GM10248 (cell line): ENCODE measurements at regions not wholly inside any gene's neighbourhood (a gene's known extent, or its start where the extent isn't known, plus 50 kb on each side); places are given as distances from the start of the nearest gene placed in this dataset.

ENCODE experiments used
- CTCF ChIA-PET: fragments of 300-600 bp; sonication (Branson Sonifier 250); formaldehyde crosslinking; extraction: SDS; loops from one replicate; lab custom pipeline; 2021; ENCODE audit warnings: antibody characterized with exemption; lab: Yijun Ruan, JAX
- POLR2A ChIA-PET: fragments of 350-650 bp; sonication (Branson Sonifier 250); formaldehyde crosslinking; extraction: SDS; loops from one replicate; lab custom pipeline; 2020; ENCODE audit warnings: antibody characterized with exemption; lab: Yijun Ruan, JAX
- DNase-seq: peaks from one replicate; pipeline ENCODE4 v3.0.0; 2012; ENCODE audit errors: extremely low spot score
- CTCF ChIP-seq: IDR thresholded peaks from 2 replicates; pipeline ENCODE4 v1.5.1; 2012; ENCODE audit warnings: mild to moderate bottlenecking, low read depth; ENCODE audit errors: extremely low read depth, missing control alignments, control extremely low read depth

DNA sequence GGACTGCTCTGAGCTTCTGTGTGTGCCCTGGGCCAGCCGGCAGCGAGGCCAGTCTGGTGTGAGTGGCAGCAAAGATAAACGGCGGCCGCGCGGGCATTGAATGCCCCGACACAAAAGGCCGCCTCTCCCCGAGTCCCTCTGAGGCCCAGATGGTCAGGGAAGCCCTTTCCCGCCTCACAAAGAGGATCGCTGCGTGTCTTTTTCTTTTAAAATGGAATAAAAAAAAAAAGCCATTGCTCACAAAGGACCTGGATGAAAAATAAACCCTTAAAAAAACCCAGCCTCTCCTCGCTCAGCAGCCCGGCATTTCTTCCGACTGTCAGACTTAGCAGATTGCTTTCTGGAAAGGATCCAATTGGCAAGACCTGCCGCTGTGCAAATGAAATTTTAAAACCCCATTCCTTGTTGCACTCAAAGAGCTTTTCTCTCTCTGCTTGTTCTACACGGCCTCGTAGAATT is 578.7 kb downstream of the BCOR start:
- TF ChIP-seq CTCF: no peak
- ChIA-PET POLR2A (no interaction called here), CTCF (no interaction called here)
- DNase-seq: no peak

DNA sequence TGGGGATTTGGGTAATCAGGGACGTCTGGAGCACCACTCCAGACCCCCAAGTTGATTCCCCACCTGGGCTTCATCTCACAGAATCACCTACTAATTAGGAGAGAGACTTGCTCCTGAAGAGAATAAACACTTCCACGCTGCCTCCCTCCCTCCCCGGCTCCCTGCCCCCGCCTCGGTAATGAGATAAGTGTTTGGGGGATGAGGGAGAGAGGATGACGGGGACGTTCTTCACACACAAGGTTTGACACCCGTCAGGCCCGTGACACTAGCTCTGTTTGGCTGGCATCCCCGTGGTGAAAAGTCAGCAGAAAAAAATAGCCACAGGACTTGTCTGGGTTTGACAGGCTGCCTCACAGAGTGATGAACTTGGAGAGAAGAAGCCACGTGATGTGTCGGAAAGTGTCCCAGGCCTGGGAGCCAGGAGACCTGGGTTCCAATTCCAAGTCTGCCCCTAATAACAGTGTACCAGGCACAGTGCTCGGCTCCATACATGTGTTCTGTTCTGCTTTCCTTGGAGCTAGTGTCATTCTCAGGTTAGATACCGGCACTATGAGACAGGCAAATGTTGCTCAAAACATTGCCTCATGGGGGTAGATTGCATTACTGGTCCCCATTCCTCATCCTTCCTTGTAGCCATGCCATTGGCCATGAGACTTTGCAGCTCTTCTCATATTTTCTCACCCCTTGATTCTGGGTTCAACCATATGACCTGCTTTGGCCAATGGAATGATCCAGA is 578.0 kb downstream of the BCOR start:
- no peak for DNase-seq
- TF ChIP-seq CTCF: no peak
- POLR2A ChIA-PET: no interaction called here
- CTCF ChIA-PET: interaction anchor here (0.9 kb wide), 1 partner anchor 17 kb away, joined by 3 read pairs; no protein-coding TSS in a partner anchor

- DNase-seq: no peak
- TF ChIP-seq CTCF: no peak
- ChIA-PET CTCF (no interaction called here), POLR2A (no interaction called here)
These were observed 572.0 kb downstream of the BCOR start for GRCh38 chrX:39525758-39526157.

DNA sequence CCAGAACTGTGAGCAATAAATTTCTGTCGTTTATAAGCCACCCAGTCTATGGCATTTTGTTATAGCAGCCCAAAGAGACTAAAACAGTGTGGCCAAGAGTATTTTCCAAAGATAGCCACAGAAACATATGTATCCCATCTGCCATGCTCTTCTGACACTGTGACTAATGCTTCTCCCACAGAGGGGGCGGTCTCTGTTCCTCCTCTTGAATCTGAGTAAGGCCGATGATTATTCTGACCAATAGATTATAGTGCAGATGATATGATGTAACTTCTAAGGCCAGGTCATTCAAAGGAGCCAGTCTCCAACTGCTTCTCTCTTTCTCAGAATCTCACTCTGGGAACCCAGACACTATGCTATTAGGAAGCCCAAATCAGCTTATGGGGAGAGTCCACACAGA is 570.7 kb downstream of the BCOR start:
- no peak for DNase-seq
- ChIA-PET CTCF (no interaction called here), POLR2A (no interaction called here)
- no peak for TF ChIP-seq CTCF

DNA sequence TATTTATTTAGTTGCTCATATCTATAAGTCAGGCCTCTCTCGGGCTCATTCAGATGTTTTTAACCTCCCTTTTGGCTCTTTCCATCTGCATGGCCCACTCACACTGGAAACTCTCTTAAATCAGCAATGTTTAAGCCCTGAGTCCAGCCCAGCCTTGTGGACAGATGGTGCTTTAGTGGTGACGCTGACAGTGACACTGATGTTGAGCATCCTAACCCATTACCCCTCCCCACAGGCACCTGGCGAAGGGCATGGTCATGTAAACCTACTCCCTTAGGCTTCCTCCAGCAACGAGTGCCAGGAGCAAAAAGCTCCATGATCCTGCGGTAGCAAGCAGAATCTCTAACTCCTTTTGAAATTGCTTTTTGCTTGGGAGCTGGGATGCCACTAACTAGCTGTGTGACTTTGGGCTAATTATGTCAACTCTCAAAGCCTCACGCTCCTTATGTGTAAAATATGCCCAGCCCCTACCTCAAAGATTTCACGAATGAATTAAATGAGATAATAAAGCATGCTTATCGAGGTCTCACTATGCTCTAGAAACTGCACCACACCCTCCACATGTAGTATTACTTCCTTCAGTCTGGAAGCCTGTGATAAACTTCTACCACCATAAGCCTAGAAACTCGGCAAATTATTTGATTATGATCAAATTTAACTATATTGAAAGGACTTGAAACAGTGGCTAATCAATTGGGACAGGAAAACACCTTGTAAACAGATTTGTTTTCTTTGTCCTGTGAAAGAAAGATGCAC is 569.4 kb downstream of the BCOR start:
- ChIA-PET CTCF (no interaction called here), POLR2A (no interaction called here)
- no peak for DNase-seq
- TF ChIP-seq CTCF: no peak

GRCh38 chrX:39532761-39533160 is 565.0 kb downstream of the BCOR start:
- POLR2A ChIA-PET: no interaction called here
- TF ChIP-seq CTCF: no peak
- no peak for DNase-seq
- CTCF ChIA-PET: no interaction called here
